ENCODE measurements at regions not wholly inside any gene's neighbourhood (a gene's known extent, or its start where the extent isn't known, plus 50 kb on each side); places are given as distances from the start of the nearest gene placed in this dataset.

- no peak overlapping the region for H3K27ac ChIP-seq
- no peak for DNase-seq (ENCODE audit: low spot score)
These were observed 686.0 kb upstream of the BRINP3 start for GRCh38 chr1:191163621-191164020.

GRCh38 chr1:191174298-191174697 lies 696.6 kb upstream of the BRINP3 start:
- H3K9me3 ChIP-seq = no peaks in the 10 kb centered on the region
- H3K27ac ChIP-seq = no peak overlapping the region
- no peaks in the 10 kb centered on the region for H3K36me3 ChIP-seq
- no peak overlapping the region for H3K4me3 ChIP-seq
- no peak for DNase-seq (ENCODE audit: low spot score)
- H3K27me3 ChIP-seq = no peaks in the 10 kb centered on the region
- H3K4me1 ChIP-seq = no peaks in the 10 kb centered on the region
- no peak for TF ChIP-seq CTCF (IDR thresholded peaks at IDR 0.05)

More at GRCh38 chr1:191163621-191164020, 686.0 kb upstream of the BRINP3 start:
- no peaks in the 10 kb centered on the region for H3K36me3 ChIP-seq
- H3K4me3 ChIP-seq = no peak overlapping the region
- TF ChIP-seq CTCF (IDR thresholded peaks at IDR 0.05) = no peak
- H3K9me3 ChIP-seq = no peaks in the 10 kb centered on the region
- H3K4me1 ChIP-seq = no peaks in the 10 kb centered on the region
- no peaks in the 10 kb centered on the region for H3K27me3 ChIP-seq

- H3K4me3 ChIP-seq = no peak overlapping the region
- no peak for TF ChIP-seq CTCF (IDR thresholded peaks at IDR 0.05)
- H3K27ac ChIP-seq = no peak overlapping the region
- H3K4me1 ChIP-seq = no peaks in the 10 kb centered on the region
- no peak for DNase-seq (ENCODE audit: low spot score)
- no peaks in the 10 kb centered on the region for H3K36me3 ChIP-seq
- no peaks in the 10 kb centered on the region for H3K9me3 ChIP-seq
- no peaks in the 10 kb centered on the region for H3K27me3 ChIP-seq
These were observed 698.5 kb upstream of the BRINP3 start for GRCh38 chr1:191176131-191176530.

GRCh38 chr1:191206513-191207207 lies 729.0 kb upstream of the BRINP3 start:
- DNase-seq (ENCODE audit: low spot score) = no peak
- Histone ChIP-seq H3K4me1 (no peaks in the 10 kb centered on the region), H3K9me3 (peaks cover 0 to 8% of the 10 kb centered on the region in 2 donors), H3K36me3 (no peaks in the 10 kb centered on the region), H3K27me3 (no peaks in the 10 kb centered on the region), H3K4me3 (no peak overlapping the region), H3K27ac (no peak overlapping the region)
- TF ChIP-seq CTCF (IDR thresholded peaks at IDR 0.05) = no peak

GRCh38 chr1:191222206-191222605 lies 744.5 kb upstream of the BRINP3 start:
- DNase-seq (ENCODE audit: low spot score) = no peak
- Histone ChIP-seq H3K4me1 (no peaks in the 10 kb centered on the region), H3K27ac (no peak overlapping the region), H3K36me3 (no peaks in the 10 kb centered on the region), H3K4me3 (no peak overlapping the region), H3K9me3 (peaks cover 0 to 7% of the 10 kb centered on the region in 2 donors), H3K27me3 (no peaks in the 10 kb centered on the region)
- no peak for TF ChIP-seq CTCF (IDR thresholded peaks at IDR 0.05)

- Histone ChIP-seq H3K36me3 (no peaks in the 10 kb centered on the region), H3K4me3 (no peak overlapping the region), H3K4me1 (no peaks in the 10 kb centered on the region), H3K9me3 (peaks cover 0 to under 1% of the 10 kb centered on the region in 2 donors), H3K27me3 (no peaks in the 10 kb centered on the region), H3K27ac (no peak overlapping the region)
- no peak for DNase-seq (ENCODE audit: low spot score)
- no peak for TF ChIP-seq CTCF (IDR thresholded peaks at IDR 0.05)
These were observed 763.3 kb upstream of the BRINP3 start for GRCh38 chr1:191240925-191241324.

All from right atrium auricular region (tissue), 2 donors.